ENCODE measurements at regions not wholly inside any gene's neighbourhood (a gene's known extent, or its start where the extent isn't known, plus 50 kb on each side); places are given as distances from the start of the nearest gene placed in this dataset.

DNA sequence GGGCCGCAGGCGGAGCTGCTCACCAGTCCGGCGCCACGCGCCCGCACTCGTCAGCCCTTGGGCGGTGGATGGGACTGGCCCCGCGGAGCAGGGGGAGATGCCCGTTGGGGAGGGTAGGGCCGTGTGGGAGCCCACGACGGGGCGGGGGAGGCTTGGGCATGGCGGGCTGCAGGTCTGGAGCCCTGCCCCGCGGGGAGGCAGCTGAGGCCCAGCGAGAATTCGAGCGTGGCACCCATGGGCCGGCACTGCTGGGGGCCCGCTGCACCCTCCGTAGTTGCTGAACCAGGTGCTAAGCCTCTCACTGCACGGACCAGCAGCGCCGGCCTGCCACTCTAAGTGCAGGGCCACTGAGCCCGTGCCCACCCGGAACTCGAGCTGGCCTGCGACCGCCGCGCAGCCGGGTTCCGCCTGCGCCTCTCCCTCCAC, 182.4 kb upstream of the ERBB4 start:
- TF ChIP-seq GLIS1 (tag by site-specific recombination; IDR thresholded peaks at IDR 0.05) (no peak), CTCF (tag by site-specific recombination; IDR thresholded peaks at IDR 0.05) (no peak), ZNF529 (tag by site-specific recombination; IDR thresholded peaks at IDR 0.05; ENCODE audit: insufficient replicate concordance) (no peak), ZNF747 (tag by site-specific recombination; IDR thresholded peaks at IDR 0.05) (no peak)

All from HEK293 (cell line).